ENCODE measurements at regions not wholly inside any gene's neighbourhood (a gene's known extent, or its start where the extent isn't known, plus 50 kb on each side); places are given as distances from the start of the nearest gene placed in this dataset.

GRCh38 chr11:86186386-86186785 is 58.2 kb upstream of the EED start:
- Histone ChIP-seq H2BK5ac (ENCODE audit: low read depth, low read length, poor library complexity) (no peak overlapping the region), H3K18ac (ENCODE audit: low read length) (no peak overlapping the region), H3K23ac (ENCODE audit: low read length) (no peak overlapping the region), H4K91ac (ENCODE audit: low read depth, low read length) (no peak overlapping the region), H3K27me3 (ENCODE audit: insufficient read depth, low read length) (no peaks in the 10 kb centered on the region), H4K12ac (ENCODE audit: low read depth, low read length) (no peak overlapping the region), H3K79me1 (ENCODE audit: low read length) (no peaks in the 10 kb centered on the region), H2BK120ac (ENCODE audit: insufficient read depth, low read length, poor library complexity) (no peak overlapping the region), H2AK5ac (ENCODE audit: low read length) (no peak overlapping the region), H3K79me2 (ENCODE audit: control insufficient read depth, insufficient read depth, low read length, poor library complexity) (no peaks in the 10 kb centered on the region), H3K14ac (ENCODE audit: low read length) (no peak overlapping the region), H4K8ac (ENCODE audit: low read depth, low read length) (no peak overlapping the region), H3K4me1 (ENCODE audit: control insufficient read depth in 1 of 2, insufficient read depth in 2 of 2, low read length in 2 of 2) (peaks cover 0 to 4% of the 10 kb centered on the region in 2 experiments), H3K9me3 (ENCODE audit: insufficient read depth, low read depth, low read length) (peaks cover 3% of the 10 kb centered on the region), H3K4me2 (ENCODE audit: low read length) (no peak overlapping the region), H3K9ac (ENCODE audit: low read length) (no peak overlapping the region), H3K27ac (ENCODE audit: low read depth, low read length) (no peak overlapping the region), H3K4ac (ENCODE audit: low read depth, low read length) (no peak overlapping the region), H2BK12ac (ENCODE audit: low read length) (no peak overlapping the region), H3K36me3 (ENCODE audit: control insufficient read depth in 1 of 2, insufficient read depth in 2 of 2, low read length in 2 of 2) (no peaks in the 10 kb centered on the region), H2AFZ (ENCODE audit: insufficient read depth, low read length, poor library complexity) (no peak overlapping the region), H3K4me3 (ENCODE audit: low read depth, low read length) (no peak overlapping the region)
- DNase-seq: no peak
- no CpG with 5 or more reads among the region's 4 CpGs for WGBS (ENCODE audit: extremely low coverage, insufficient coverage, insufficient read length)

GRCh38 chr11:86185381-86185750 is 59.2 kb upstream of the EED start:
- H3K27ac ChIP-seq (ENCODE audit: low read depth, low read length): no peak overlapping the region
- DNase-seq: no peak
- H3K4me3 ChIP-seq (ENCODE audit: low read depth, low read length): no peak overlapping the region
- H3K23ac ChIP-seq (ENCODE audit: low read length): no peak overlapping the region
- WGBS (ENCODE audit: extremely low coverage, insufficient coverage, insufficient read length): no CpG with 5 or more reads among the region's 2 CpGs
- H3K4me1 ChIP-seq (ENCODE audit: control insufficient read depth in 1 of 2, insufficient read depth in 2 of 2, low read length in 2 of 2): peaks cover 0 to 4% of the 10 kb centered on the region in 2 experiments
- no peak overlapping the region for H3K4me2 ChIP-seq (ENCODE audit: low read length)
- H3K14ac ChIP-seq (ENCODE audit: low read length): no peak overlapping the region
- no peaks in the 10 kb centered on the region for H3K36me3 ChIP-seq (ENCODE audit: control insufficient read depth in 1 of 2, insufficient read depth in 2 of 2, low read length in 2 of 2)
- H3K9ac ChIP-seq (ENCODE audit: low read length): no peak overlapping the region
- H2AFZ ChIP-seq (ENCODE audit: insufficient read depth, low read length, poor library complexity): no peak overlapping the region
- H3K79me2 ChIP-seq (ENCODE audit: control insufficient read depth, insufficient read depth, low read length, poor library complexity): no peaks in the 10 kb centered on the region
- H3K9me3 ChIP-seq (ENCODE audit: insufficient read depth, low read depth, low read length): peaks cover 3% of the 10 kb centered on the region
- no peaks in the 10 kb centered on the region for H3K27me3 ChIP-seq (ENCODE audit: insufficient read depth, low read length)
- H4K91ac ChIP-seq (ENCODE audit: low read depth, low read length): no peak overlapping the region
- H2BK12ac ChIP-seq (ENCODE audit: low read length): no peak overlapping the region
- no peaks in the 10 kb centered on the region for H3K79me1 ChIP-seq (ENCODE audit: low read length)
- H2BK5ac ChIP-seq (ENCODE audit: low read depth, low read length, poor library complexity): no peak overlapping the region
- no peak overlapping the region for H3K4ac ChIP-seq (ENCODE audit: low read depth, low read length)
- no peak overlapping the region for H4K8ac ChIP-seq (ENCODE audit: low read depth, low read length)
- no peak overlapping the region for H4K12ac ChIP-seq (ENCODE audit: low read depth, low read length)
- H2AK5ac ChIP-seq (ENCODE audit: low read length): no peak overlapping the region
- no peak overlapping the region for H3K18ac ChIP-seq (ENCODE audit: low read length)
- no peak overlapping the region for H2BK120ac ChIP-seq (ENCODE audit: insufficient read depth, low read length, poor library complexity)

- no peak overlapping the region for H3K4ac ChIP-seq (ENCODE audit: low read depth, low read length)
- no peak overlapping the region for H3K23ac ChIP-seq (ENCODE audit: low read length)
- H2AK5ac ChIP-seq (ENCODE audit: low read length): no peak overlapping the region
- H3K27ac ChIP-seq (ENCODE audit: low read depth, low read length): no peak overlapping the region
- no peak overlapping the region for H3K18ac ChIP-seq (ENCODE audit: low read length)
- no peak overlapping the region for H3K4me2 ChIP-seq (ENCODE audit: low read length)
- H4K8ac ChIP-seq (ENCODE audit: low read depth, low read length): no peak overlapping the region
- no peak overlapping the region for H4K12ac ChIP-seq (ENCODE audit: low read depth, low read length)
- H3K79me2 ChIP-seq (ENCODE audit: control insufficient read depth, insufficient read depth, low read length, poor library complexity): no peaks in the 10 kb centered on the region
- H3K4me1 ChIP-seq (ENCODE audit: control insufficient read depth in 1 of 2, insufficient read depth in 2 of 2, low read length in 2 of 2): peaks cover 0 to 4% of the 10 kb centered on the region in 2 experiments
- H3K27me3 ChIP-seq (ENCODE audit: insufficient read depth, low read length): no peaks in the 10 kb centered on the region
- no peaks in the 10 kb centered on the region for H3K79me1 ChIP-seq (ENCODE audit: low read length)
- no peak overlapping the region for H2BK5ac ChIP-seq (ENCODE audit: low read depth, low read length, poor library complexity)
- H2BK12ac ChIP-seq (ENCODE audit: low read length): no peak overlapping the region
- H4K91ac ChIP-seq (ENCODE audit: low read depth, low read length): no peak overlapping the region
- WGBS (ENCODE audit: extremely low coverage, insufficient coverage, insufficient read length): no CpG with 5 or more reads among the region's 5 CpGs
- H3K36me3 ChIP-seq (ENCODE audit: control insufficient read depth in 1 of 2, insufficient read depth in 2 of 2, low read length in 2 of 2): no peaks in the 10 kb centered on the region
- no peak overlapping the region for H3K4me3 ChIP-seq (ENCODE audit: low read depth, low read length)
- no peak for DNase-seq
- no peak overlapping the region for H2BK120ac ChIP-seq (ENCODE audit: insufficient read depth, low read length, poor library complexity)
- H3K9me3 ChIP-seq (ENCODE audit: insufficient read depth, low read depth, low read length): peaks cover 3% of the 10 kb centered on the region
- H3K14ac ChIP-seq (ENCODE audit: low read length): no peak overlapping the region
- no peak overlapping the region for H3K9ac ChIP-seq (ENCODE audit: low read length)
- no peak overlapping the region for H2AFZ ChIP-seq (ENCODE audit: insufficient read depth, low read length, poor library complexity)
These were observed 59.7 kb upstream of the EED start for GRCh38 chr11:86184728-86185380.

- no peak overlapping the region for H3K9ac ChIP-seq (ENCODE audit: low read length)
- H3K18ac ChIP-seq (ENCODE audit: low read length): no peak overlapping the region
- peaks cover 6% of the 10 kb centered on the region for H3K9me3 ChIP-seq (ENCODE audit: insufficient read depth, low read depth, low read length)
- no peak overlapping the region for H4K91ac ChIP-seq (ENCODE audit: low read depth, low read length)
- H3K79me1 ChIP-seq (ENCODE audit: low read length): no peaks in the 10 kb centered on the region
- no peak overlapping the region for H2AFZ ChIP-seq (ENCODE audit: insufficient read depth, low read length, poor library complexity)
- no peaks in the 10 kb centered on the region for H3K79me2 ChIP-seq (ENCODE audit: control insufficient read depth, insufficient read depth, low read length, poor library complexity)
- no peak for DNase-seq
- no peak overlapping the region for H3K14ac ChIP-seq (ENCODE audit: low read length)
- no peak overlapping the region for H4K12ac ChIP-seq (ENCODE audit: low read depth, low read length)
- no peaks in the 10 kb centered on the region for H3K36me3 ChIP-seq (ENCODE audit: control insufficient read depth in 1 of 2, insufficient read depth in 2 of 2, low read length in 2 of 2)
- no peak overlapping the region for H3K4me3 ChIP-seq (ENCODE audit: low read depth, low read length)
- H3K4me2 ChIP-seq (ENCODE audit: low read length): no peak overlapping the region
- no peak overlapping the region for H2BK12ac ChIP-seq (ENCODE audit: low read length)
- H2BK5ac ChIP-seq (ENCODE audit: low read depth, low read length, poor library complexity): no peak overlapping the region
- no peak overlapping the region for H4K8ac ChIP-seq (ENCODE audit: low read depth, low read length)
- no peak overlapping the region for H3K23ac ChIP-seq (ENCODE audit: low read length)
- H3K27me3 ChIP-seq (ENCODE audit: insufficient read depth, low read length): no peaks in the 10 kb centered on the region
- no peak overlapping the region for H3K27ac ChIP-seq (ENCODE audit: low read depth, low read length)
- WGBS (ENCODE audit: extremely low coverage, insufficient coverage, insufficient read length): no CpG with 5 or more reads among the region's 2 CpGs
- H2AK5ac ChIP-seq (ENCODE audit: low read length): no peak overlapping the region
- H2BK120ac ChIP-seq (ENCODE audit: insufficient read depth, low read length, poor library complexity): no peak overlapping the region
- no peak overlapping the region for H3K4ac ChIP-seq (ENCODE audit: low read depth, low read length)
- H3K4me1 ChIP-seq (ENCODE audit: control insufficient read depth in 1 of 2, insufficient read depth in 2 of 2, low read length in 2 of 2): peaks cover 0 to 4% of the 10 kb centered on the region in 2 experiments
These were observed 60.9 kb upstream of the EED start for GRCh38 chr11:86183694-86184093.

All from trophoblast cell (in vitro differentiated cells and primary cell).